PC-3 (cell line): ENCODE measurements at regions not wholly inside any gene's neighbourhood (a gene's known extent, or its start where the extent isn't known, plus 50 kb on each side); places are given as distances from the start of the nearest gene placed in this dataset.

Source experiments
- ATAC-seq: fragments of 200-7000 bp; cut with Tn5 transposase; 2 replicates; pipeline ENCODE4 v1.9.1; 2020; ENCODE audit warnings: mild to moderate bottlenecking, moderate library complexity
- BruUV-seq: library from RNA; stranded (reverse); fragments of 400-500 nt; replicated peaks from 2 replicates; lab custom pipeline; 2021; lab: Mats Ljungman, UMichigan
- CTCF ChIA-PET: fragments of 300-600 bp; sonication (Branson Sonifier 250); formaldehyde crosslinking; loops from one replicate; lab custom pipeline; 2022; ENCODE audit warnings: antibody characterized with exemption; lab: Charles Lee
- POLR2A ChIA-PET: fragments of 300-600 bp; sonication (Branson Sonifier 250); formaldehyde crosslinking; loops from one replicate; lab custom pipeline; 2022; ENCODE audit warnings: antibody characterized with exemption; ENCODE audit not compliant: unreplicated experiment; lab: Charles Lee
- DNase-seq: peaks from one replicate; pipeline ENCODE4 v3.0.0-alpha.2; 2015
- H2AFZ ChIP-seq: fragments of 300-600 bp; sonication (generic); 2 replicates; pipeline ENCODE4 v1.6.0; 2016; ENCODE audit warnings: antibody characterized with exemption, low read length
- H3F3A ChIP-seq: fragments of 300-600 bp; sonication (generic); one replicate; pipeline ENCODE4 v1.6.0; 2017; ENCODE audit warnings: antibody characterized with exemption, low read length, control low read depth, mild to moderate bottlenecking; ENCODE audit not compliant: unreplicated experiment
- H3K27ac ChIP-seq: fragments of 300-600 bp; sonication (generic); 2 replicates; pipeline ENCODE4 v1.5.1; 2016; ENCODE audit warnings: mild to moderate bottlenecking, low read length
- H3K27me3 ChIP-seq: fragments of 300-600 bp; sonication (generic); 2 replicates; pipeline ENCODE4 v1.6.1; 2016; ENCODE audit warnings: low read length, mixed read lengths
- H3K36me3 ChIP-seq: fragments of 300-600 bp; sonication (generic); 2 replicates; pipeline ENCODE4 v1.6.1; 2016; ENCODE audit warnings: low read depth, mixed run types, low read length, mixed read lengths
- H3K4me1 ChIP-seq: fragments of 300-600 bp; sonication (generic); 2 replicates; pipeline ENCODE4 v1.5.1; 2016; ENCODE audit warnings: low read length; ENCODE audit not compliant: insufficient read depth
- H3K4me2 ChIP-seq: fragments of 300-600 bp; sonication (generic); 2 replicates; pipeline ENCODE4 v1.6.0; 2016; ENCODE audit warnings: low read length
- H3K4me3 ChIP-seq: fragments of 300-600 bp; sonication (generic); 2 replicates; pipeline ENCODE4 v1.5.1; 2016; ENCODE audit warnings: mild to moderate bottlenecking, low read length, mixed read lengths
- H3K79me2 ChIP-seq: fragments of 300-600 bp; sonication (generic); 2 replicates; pipeline ENCODE4 v1.6.1; 2017; ENCODE audit warnings: low read length, mixed read lengths
- H3K9ac ChIP-seq: fragments of 300-600 bp; sonication (generic); 2 replicates; pipeline ENCODE4 v1.6.0; 2016; ENCODE audit warnings: mild to moderate bottlenecking, low read length
- H3K9me2 ChIP-seq: fragments of 300-600 bp; sonication (generic); replicated peaks from 2 replicates; pipeline ENCODE4 v1.6.1; 2016; ENCODE audit warnings: mixed run types, low read length, mixed read lengths
- H3K9me3 ChIP-seq: fragments of 300-600 bp; sonication (generic); 2 replicates; pipeline ENCODE4 v1.6.1; 2016; ENCODE audit warnings: low read length, mixed read lengths
- H4K20me1 ChIP-seq: fragments of 300-600 bp; sonication (generic); 2 replicates; pipeline ENCODE4 v1.6.1; 2016; ENCODE audit warnings: low read length, mixed read lengths
- CTCF ChIP-seq: fragments of 300-600 bp; sonication (generic); conservative IDR thresholded peaks from 2 replicates; pipeline ENCODE4 v1.5.1; 2017; ENCODE audit warnings: antibody characterized with exemption, low read depth, mild to moderate bottlenecking, low read length
- EZH2 ChIP-seq: fragments of 300-600 bp; sonication (generic); IDR thresholded peaks from one replicate; pipeline ENCODE4 v1.6.1; 2017; ENCODE audit warnings: antibody characterized with exemption, mild to moderate bottlenecking, low read length; ENCODE audit not compliant: unreplicated experiment
- EZH2phosphoT487 ChIP-seq: fragments of 300-600 bp; sonication (generic); IDR thresholded peaks from 2 replicates; pipeline ENCODE4 v1.6.1; 2018; ENCODE audit warnings: mild to moderate bottlenecking, antibody characterized with exemption, low read length, borderline replicate concordance
- intact Hi-C: fragments of 100-400 bp; cut with micrococcal nuclease; formaldehyde crosslinking; loops from 2 replicates; pipeline ENCODE4 v1.9.0; 2023

- no peak for ATAC-seq
- DNase-seq, result no peak
- POLR2A ChIA-PET, result no interaction called here
- H2AFZ ChIP-seq, result no peak overlapping the region
- no peak overlapping the region for H3K9ac ChIP-seq
- CTCF ChIA-PET, result no interaction called here
- no peak overlapping the region for H3K27ac ChIP-seq
- H4K20me1 ChIP-seq, result no peaks in the 10 kb centered on the region
- TF ChIP-seq EZH2 (no peak), CTCF (no peak), EZH2phosphoT487 (no peak)
- H3K9me3 ChIP-seq, result no peaks in the 10 kb centered on the region
- H3F3A ChIP-seq, result no peaks in the 10 kb centered on the region
- H3K4me3 ChIP-seq, result no peak overlapping the region
- H3K4me2 ChIP-seq, result no peak overlapping the region
- H3K27me3 ChIP-seq, result peaks cover 16% of the 10 kb centered on the region; the same call in 1 of the 2 replicates
- H3K9me2 ChIP-seq, result no peaks in the 10 kb centered on the region
- H3K4me1 ChIP-seq, result no peaks in the 10 kb centered on the region
- H3K79me2 ChIP-seq, result no peaks in the 10 kb centered on the region
- intact Hi-C loops, result no loop called here
- no peaks in the 10 kb centered on the region for H3K36me3 ChIP-seq
- no TSS peak for BruUV-seq
These were observed 66.5 kb upstream of the ALX4 start for GRCh38 chr11:44376423-44376822.

DNA sequence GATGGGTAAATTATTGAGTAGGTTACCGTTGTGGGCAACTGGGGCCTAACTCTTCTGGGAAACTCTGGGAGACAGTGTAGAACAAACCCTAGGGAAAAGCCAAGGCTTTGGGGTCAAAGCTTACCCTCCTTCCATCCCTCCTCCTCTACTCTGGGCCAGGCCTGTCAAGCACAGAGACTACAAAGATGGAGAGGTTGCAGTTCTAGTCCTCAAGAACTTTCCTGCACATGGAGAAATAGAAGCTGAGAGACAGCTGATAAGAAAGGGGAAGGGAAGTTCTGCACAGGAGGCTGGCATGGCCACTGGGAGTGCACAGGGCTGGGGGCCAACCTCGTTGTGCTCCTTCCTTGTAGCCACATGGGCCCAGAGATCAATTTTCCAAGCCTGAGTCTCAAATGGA lies 67.2 kb upstream of the ALX4 start:
- H3K27me3 ChIP-seq, result peaks cover 22% of the 10 kb centered on the region
- H3K36me3 ChIP-seq, result no peaks in the 10 kb centered on the region
- no peaks in the 10 kb centered on the region for H3F3A ChIP-seq
- intact Hi-C loops, result no loop called here
- no peak overlapping the region for H3K27ac ChIP-seq
- no peaks in the 10 kb centered on the region for H3K9me3 ChIP-seq
- ATAC-seq, result no peak
- no peak overlapping the region for H3K4me3 ChIP-seq
- H3K79me2 ChIP-seq, result no peaks in the 10 kb centered on the region
- CTCF ChIA-PET, result no interaction called here
- no peaks in the 10 kb centered on the region for H3K9me2 ChIP-seq
- no peak for DNase-seq
- no TSS peak for BruUV-seq
- POLR2A ChIA-PET, result no interaction called here
- no peak for TF ChIP-seq CTCF
- TF ChIP-seq EZH2phosphoT487, result no peak
- no peak for TF ChIP-seq EZH2
- no peak overlapping the region for H3K4me2 ChIP-seq
- no peak overlapping the region for H2AFZ ChIP-seq
- H3K4me1 ChIP-seq, result no peaks in the 10 kb centered on the region
- no peaks in the 10 kb centered on the region for H4K20me1 ChIP-seq
- H3K9ac ChIP-seq, result no peak overlapping the region

- DNase-seq (no peak), ATAC-seq (no peak)
- TF ChIP-seq CTCF (no peak), EZH2phosphoT487 (no peak), EZH2 (no peak)
- H3K4me3 ChIP-seq, result no peak overlapping the region
- no peaks in the 10 kb centered on the region for H3K9me3 ChIP-seq
- H3K36me3 ChIP-seq, result no peaks in the 10 kb centered on the region
- ChIA-PET CTCF (no interaction called here), POLR2A (no interaction called here)
- no peaks in the 10 kb centered on the region for H3K9me2 ChIP-seq
- no peaks in the 10 kb centered on the region for H3F3A ChIP-seq
- no peak overlapping the region for H3K4me2 ChIP-seq
- no peak overlapping the region for H2AFZ ChIP-seq
- H3K27me3 ChIP-seq, result peaks cover 27% of the 10 kb centered on the region
- H4K20me1 ChIP-seq, result no peaks in the 10 kb centered on the region
- H3K9ac ChIP-seq, result no peak overlapping the region
- BruUV-seq, result no TSS peak
- intact Hi-C loops, result no loop called here
- H3K79me2 ChIP-seq, result no peaks in the 10 kb centered on the region
- no peak overlapping the region for H3K27ac ChIP-seq
- H3K4me1 ChIP-seq, result no peaks in the 10 kb centered on the region
These were observed 68.0 kb upstream of the ALX4 start for GRCh38 chr11:44377914-44378321.
